ENCODE measurements at regions not wholly inside any gene's neighbourhood (a gene's known extent, or its start where the extent isn't known, plus 50 kb on each side); places are given as distances from the start of the nearest gene placed in this dataset.

DNA sequence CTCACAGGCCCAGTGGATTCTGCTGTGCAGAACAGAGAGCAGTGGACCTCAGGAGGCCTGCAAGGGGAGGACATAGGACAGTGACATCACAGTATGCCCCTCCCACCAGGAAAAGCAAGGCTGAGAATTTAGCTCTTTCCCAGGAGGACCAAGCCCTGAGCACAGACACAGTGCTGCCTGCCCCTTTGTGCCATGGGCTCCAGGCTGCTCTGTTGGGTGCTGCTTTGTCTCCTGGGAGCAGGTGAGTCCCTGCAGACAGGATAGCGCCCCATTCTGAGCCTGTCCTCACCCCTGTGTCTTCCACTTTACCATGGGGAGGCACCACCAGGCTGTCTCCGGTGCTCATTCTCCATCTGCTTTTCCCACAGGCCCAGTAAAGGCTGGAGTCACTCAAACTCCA is 63.0 kb upstream of the PRSS58 start:
- no peaks in the 10 kb centered on the region for H3K36me3 ChIP-seq
- intact Hi-C loops (cut with DNase I; ENCODE audit: low total_unique reads): no loop called here
- H3K9me3 ChIP-seq: no peaks in the 10 kb centered on the region
- no peaks in the 10 kb centered on the region for H3K4me1 ChIP-seq
- H3K4me3 ChIP-seq: no peak overlapping the region
- 70 to 95% (median 91%) methylated on average over 2 of the region's 2 CpGs for WGBS, 5 donors
- DNase-seq: no peak
- H3K27me3 ChIP-seq: no peaks in the 10 kb centered on the region
- H3K27ac ChIP-seq: no peak overlapping the region
- no peak for TF ChIP-seq POLR2AphosphoS5 (IDR thresholded peaks at IDR 0.05)
- TF ChIP-seq, protein P1, sequence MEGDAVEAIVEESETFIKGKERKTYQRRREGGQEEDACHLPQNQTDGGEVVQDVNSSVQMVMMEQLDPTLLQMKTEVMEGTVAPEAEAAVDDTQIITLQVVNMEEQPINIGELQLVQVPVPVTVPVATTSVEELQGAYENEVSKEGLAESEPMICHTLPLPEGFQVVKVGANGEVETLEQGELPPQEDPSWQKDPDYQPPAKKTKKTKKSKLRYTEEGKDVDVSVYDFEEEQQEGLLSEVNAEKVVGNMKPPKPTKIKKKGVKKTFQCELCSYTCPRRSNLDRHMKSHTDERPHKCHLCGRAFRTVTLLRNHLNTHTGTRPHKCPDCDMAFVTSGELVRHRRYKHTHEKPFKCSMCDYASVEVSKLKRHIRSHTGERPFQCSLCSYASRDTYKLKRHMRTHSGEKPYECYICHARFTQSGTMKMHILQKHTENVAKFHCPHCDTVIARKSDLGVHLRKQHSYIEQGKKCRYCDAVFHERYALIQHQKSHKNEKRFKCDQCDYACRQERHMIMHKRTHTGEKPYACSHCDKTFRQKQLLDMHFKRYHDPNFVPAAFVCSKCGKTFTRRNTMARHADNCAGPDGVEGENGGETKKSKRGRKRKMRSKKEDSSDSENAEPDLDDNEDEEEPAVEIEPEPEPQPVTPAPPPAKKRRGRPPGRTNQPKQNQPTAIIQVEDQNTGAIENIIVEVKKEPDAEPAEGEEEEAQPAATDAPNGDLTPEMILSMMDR (IDR thresholded peaks at IDR 0.05): no peak
- TF ChIP-seq EP300 (IDR thresholded peaks at IDR 0.05): no peak
- no peak for TF ChIP-seq POLR2A (IDR thresholded peaks at IDR 0.05)

DNA sequence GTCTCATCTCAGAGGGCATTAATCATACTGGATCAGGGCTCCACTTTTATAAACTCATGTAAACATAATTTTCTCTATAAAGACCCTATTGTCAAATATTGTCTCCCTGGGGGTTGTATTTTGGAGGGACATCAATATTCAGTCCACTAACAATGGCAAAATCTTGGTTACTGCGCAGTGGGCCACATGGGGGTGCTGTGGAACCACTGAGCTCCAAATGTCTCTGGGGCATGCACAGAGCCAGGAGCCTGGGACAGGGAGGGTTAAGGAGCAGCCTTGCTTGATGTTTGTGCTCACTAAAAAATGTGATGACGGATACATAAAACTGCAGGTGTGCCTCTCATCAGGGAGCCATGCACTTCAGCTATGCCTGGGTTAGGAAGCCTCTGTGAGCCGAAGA is 62.1 kb upstream of the PRSS58 start:
- Histone ChIP-seq H3K27me3 (no peaks in the 10 kb centered on the region), H3K4me3 (no peak overlapping the region), H3K27ac (no peak overlapping the region), H3K36me3 (no peaks in the 10 kb centered on the region), H3K4me1 (no peaks in the 10 kb centered on the region), H3K9me3 (no peaks in the 10 kb centered on the region)
- intact Hi-C loops (cut with DNase I; ENCODE audit: low total_unique reads): no loop called here
- 26 to 47% (median 36%) methylated on average over 3 of the region's 3 CpGs for WGBS, 5 donors
- DNase-seq: no peak
- TF ChIP-seq POLR2A (IDR thresholded peaks at IDR 0.05) (no peak), POLR2AphosphoS5 (IDR thresholded peaks at IDR 0.05) (no peak), EP300 (IDR thresholded peaks at IDR 0.05) (no peak)
- TF ChIP-seq, protein P1 (IDR thresholded peaks at IDR 0.05): no peak

DNA sequence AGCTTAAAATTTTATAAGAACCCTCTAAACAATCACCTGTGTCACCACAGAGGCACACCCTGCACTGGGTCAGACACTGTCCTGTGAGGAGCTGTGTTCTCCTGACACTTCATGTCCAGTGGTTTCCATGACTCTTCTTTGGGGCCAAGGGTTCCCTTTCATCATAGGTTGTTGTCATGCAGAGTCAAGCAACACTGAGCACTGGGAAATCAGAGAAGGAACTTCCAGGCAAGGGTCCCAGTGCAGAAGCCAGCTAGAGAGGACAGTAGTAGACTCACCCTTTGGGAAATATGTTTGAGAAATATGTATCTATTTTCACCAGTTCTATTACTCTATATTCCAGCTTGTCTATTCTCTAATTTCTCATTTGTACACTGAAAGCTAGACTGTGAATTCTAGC is 56.4 kb upstream of the PRSS58 start:
- H3K4me3 ChIP-seq: no peak overlapping the region
- no peak for DNase-seq
- intact Hi-C loops (cut with DNase I; ENCODE audit: low total_unique reads): no loop called here
- no peak overlapping the region for H3K27ac ChIP-seq
- H3K4me1 ChIP-seq: no peaks in the 10 kb centered on the region
- no peak for TF ChIP-seq EP300 (IDR thresholded peaks at IDR 0.05)
- TF ChIP-seq POLR2A (IDR thresholded peaks at IDR 0.05): no peak
- TF ChIP-seq, protein P1 (IDR thresholded peaks at IDR 0.05): no peak
- no peak for TF ChIP-seq POLR2AphosphoS5 (IDR thresholded peaks at IDR 0.05)
- H3K9me3 ChIP-seq: no peaks in the 10 kb centered on the region
- H3K27me3 ChIP-seq: no peaks in the 10 kb centered on the region
- no peaks in the 10 kb centered on the region for H3K36me3 ChIP-seq

DNA sequence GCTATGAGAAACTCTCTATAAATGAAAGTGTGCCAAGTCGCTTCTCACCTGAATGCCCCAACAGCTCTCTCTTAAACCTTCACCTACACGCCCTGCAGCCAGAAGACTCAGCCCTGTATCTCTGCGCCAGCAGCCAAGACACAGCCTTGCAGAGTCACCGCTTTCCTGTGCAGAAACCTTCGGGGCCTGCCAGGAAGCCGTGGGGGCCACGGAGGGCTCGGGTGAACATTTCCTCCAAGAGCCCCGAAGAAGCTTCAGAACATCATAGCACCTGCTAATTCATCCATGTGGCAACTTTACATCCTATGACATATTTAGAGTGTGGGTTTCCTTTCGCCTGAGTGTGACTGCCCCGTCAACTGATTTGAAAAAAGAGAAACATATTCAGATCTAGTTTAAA is 55.7 kb upstream of the PRSS58 start:
- no peak for TF ChIP-seq POLR2A (IDR thresholded peaks at IDR 0.05)
- TF ChIP-seq, protein P1 (IDR thresholded peaks at IDR 0.05): no peak
- TF ChIP-seq POLR2AphosphoS5 (IDR thresholded peaks at IDR 0.05): no peak
- no peak for TF ChIP-seq EP300 (IDR thresholded peaks at IDR 0.05)
- H3K36me3 ChIP-seq: no peaks in the 10 kb centered on the region
- peak in 1 of 2 donors; percentile 21 for DNase-seq
- H3K4me3 ChIP-seq: no peak overlapping the region
- no peaks in the 10 kb centered on the region for H3K9me3 ChIP-seq
- intact Hi-C loops (cut with DNase I; ENCODE audit: low total_unique reads): no loop called here
- H3K27ac ChIP-seq: no peak overlapping the region
- WGBS, 5 donors: 39 to 72% (median 66%) methylated on average over 8 to 11 of the region's 11 CpGs
- H3K27me3 ChIP-seq: no peaks in the 10 kb centered on the region
- H3K4me1 ChIP-seq: no peaks in the 10 kb centered on the region
